GM18505 (cell line): ENCODE measurements at regions not wholly inside any gene's neighbourhood (a gene's known extent, or its start where the extent isn't known, plus 50 kb on each side); places are given as distances from the start of the nearest gene placed in this dataset.
"Not testable (repeated sequence)": the region's sequence is repeated elsewhere in the genome, so short reads cannot be mapped to it uniquely, and the experiment has no call there.

Experiments used
- ATAC-seq: cut with Tn5 transposase; IDR thresholded peaks from one replicate; pipeline ENCODE4 v1.9.1; 2021; ENCODE audit not compliant: unreplicated experiment

DNA sequence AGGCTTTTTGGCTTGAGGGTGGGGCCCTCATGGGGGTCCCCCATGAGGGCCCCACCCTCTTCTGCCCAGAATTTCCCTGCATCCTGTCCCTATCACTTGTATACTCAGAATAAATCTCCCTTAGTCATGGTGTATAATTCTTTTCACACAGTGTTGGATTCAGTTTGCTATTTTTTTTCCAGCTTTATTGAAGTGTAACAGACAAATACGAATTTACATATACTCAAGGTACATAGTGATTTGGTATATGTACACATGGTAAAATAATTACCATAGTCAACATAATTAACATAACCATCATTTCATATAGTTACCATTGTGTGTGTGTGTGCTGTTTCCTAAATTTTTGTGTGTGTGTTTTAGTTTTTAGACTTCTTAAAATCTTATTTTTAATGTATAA, 289.4 kb downstream of the CNTNAP3B start:
- not testable (repeated sequence) for ATAC-seq

DNA sequence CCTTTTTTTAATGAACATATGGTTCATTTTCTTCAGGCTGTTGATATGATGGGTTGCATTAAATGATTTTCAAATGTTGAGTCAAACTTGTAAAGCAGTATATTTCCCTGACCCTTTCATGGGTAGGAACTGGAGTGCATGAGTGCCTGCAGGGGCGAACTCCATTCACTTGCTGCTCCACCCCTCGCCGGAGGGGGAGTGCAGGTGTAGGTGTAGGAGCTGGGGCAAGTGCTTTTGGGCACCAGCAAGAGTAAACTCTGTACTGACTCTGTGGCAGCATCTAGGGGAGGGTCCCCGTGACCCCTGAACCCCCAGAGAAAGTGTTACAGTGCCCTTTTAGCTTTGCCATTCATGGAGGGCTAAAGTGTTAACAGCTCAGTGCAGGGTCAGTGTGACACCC, 290.3 kb downstream of the CNTNAP3B start:
- not testable (repeated sequence) for ATAC-seq

DNA sequence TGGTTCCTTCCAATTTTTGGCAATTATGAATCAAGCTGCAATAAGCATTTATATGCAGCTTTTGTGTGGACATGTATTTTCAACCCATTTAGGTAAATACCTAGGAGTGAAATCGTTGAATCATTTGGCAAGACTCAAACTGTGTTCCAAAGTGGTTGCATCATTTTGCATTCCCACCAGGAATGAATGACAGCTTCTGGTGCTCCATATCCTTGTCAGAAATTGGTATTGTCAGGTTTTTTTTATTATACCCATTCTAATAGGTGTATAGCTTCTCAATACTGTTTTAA, 290.7 kb downstream of the CNTNAP3B start:
- ATAC-seq = not testable (repeated sequence)

DNA sequence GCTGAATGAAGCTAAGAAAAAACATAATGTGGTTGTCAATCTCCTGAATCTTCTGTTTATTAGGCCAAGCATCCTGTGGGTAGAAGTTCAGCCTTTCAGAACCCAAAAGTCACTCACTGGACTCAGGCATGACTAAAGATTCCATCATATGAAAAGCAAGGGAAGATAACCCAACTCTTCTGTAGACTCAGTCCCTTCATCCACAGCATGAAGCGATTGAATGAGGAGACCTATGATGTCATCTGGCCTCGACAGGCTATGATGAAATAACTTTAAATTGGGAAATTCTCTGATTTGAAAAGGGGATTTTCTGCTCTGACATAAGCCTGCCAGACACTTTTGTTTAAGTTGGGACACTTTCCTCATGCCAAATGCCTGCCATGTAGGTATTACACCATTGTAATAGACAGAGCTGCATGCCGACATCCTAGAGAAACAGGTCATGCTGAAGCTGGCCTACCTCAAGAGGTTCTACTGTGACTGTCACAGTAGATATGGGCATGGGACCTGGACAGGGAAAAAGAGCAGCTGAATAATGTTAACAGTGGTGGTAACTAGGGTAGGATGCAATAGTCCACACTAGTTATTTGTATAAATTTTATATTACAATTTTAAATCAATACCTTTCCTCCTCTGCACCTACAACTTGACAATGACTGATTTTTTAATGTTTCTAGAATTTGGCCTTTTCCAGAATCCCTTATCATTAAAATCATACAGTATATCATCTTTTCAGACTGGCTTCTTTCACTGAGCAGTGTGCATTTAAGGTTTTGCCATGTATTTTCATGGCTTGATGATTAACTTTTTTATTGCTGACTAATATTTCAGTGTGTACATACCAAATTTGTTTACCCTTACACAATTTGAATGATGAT, 291.3 kb downstream of the CNTNAP3B start:
- ATAC-seq = not testable (repeated sequence)

DNA sequence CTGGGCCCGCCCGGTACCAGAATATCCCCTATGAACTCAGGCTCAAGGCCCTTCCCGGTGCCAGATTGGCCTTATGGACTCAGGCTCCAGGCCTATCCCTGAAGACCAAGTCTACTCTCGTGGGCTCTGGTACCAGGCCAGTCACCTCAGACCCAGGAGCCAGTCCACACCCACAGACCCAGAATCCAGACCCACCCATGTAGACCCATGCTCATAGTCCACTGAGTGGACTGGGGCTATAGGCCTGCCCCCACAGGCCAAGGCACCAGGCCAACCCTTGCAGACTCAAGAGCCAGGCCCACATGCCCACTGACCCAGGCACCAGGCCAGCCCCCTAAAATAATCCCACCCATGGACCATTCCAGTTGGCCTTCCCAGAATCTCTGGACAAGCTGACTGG, 296.1 kb downstream of the CNTNAP3B start:
- ATAC-seq = not testable (repeated sequence)

DNA sequence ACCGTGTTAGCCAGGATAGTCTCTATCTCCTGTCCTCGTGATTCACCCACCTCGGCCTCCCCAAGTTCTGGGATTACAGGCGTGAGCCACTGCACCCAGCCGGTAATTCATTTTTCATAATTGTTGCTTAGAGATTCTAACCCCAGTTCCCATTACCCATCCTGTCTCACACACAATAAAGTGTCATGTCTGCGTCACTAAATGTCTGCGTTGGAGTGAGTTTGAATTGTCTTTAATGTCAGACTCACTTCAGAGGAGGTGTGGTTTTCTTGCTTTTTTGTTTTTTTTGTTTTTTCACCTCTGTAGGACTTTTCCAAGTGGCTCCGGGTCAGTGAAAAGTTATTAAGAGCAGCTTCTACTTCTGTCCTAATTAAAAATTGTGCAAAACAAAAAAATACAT, 304.5 kb downstream of the CNTNAP3B start:
- ATAC-seq = not testable (repeated sequence)

DNA sequence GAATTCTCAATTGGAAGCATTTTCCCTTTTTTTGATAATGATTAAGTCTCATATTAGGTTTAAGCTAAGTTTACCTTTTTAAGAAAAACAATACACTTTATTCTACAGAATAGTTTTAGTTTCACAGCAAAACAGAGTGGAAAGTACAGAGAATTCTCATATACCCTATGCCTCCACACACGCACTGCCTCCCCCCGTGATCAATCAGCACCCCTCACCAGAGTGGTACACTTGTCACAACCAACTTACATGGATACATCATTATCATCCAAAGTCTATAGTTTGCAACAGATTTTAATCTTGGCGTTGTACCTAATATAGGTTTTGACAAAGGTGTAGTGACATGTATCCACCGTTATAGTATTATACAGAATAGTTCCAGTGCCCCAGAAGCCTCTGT, 326.5 kb downstream of the CNTNAP3B start:
- not testable (repeated sequence) for ATAC-seq

DNA sequence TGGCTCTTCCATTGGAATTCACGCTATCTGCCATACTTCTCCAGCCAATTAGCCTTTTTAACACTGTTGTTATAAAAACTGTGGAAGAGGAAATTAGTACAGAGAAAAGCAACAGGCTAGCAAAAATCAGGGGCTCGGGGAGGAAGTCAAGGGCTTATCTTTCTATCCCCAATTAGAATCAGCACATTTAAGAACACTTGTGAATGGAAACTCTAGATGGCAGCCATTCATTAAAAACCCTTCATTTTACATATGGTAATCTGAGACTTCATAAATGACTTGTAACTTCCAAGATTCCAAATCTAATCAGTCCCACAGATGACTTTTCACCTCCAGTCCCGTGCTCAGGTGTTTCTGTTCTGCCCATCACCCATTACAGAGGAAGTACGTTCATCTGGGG, 330.5 kb downstream of the CNTNAP3B start:
- not testable (repeated sequence) for ATAC-seq

DNA sequence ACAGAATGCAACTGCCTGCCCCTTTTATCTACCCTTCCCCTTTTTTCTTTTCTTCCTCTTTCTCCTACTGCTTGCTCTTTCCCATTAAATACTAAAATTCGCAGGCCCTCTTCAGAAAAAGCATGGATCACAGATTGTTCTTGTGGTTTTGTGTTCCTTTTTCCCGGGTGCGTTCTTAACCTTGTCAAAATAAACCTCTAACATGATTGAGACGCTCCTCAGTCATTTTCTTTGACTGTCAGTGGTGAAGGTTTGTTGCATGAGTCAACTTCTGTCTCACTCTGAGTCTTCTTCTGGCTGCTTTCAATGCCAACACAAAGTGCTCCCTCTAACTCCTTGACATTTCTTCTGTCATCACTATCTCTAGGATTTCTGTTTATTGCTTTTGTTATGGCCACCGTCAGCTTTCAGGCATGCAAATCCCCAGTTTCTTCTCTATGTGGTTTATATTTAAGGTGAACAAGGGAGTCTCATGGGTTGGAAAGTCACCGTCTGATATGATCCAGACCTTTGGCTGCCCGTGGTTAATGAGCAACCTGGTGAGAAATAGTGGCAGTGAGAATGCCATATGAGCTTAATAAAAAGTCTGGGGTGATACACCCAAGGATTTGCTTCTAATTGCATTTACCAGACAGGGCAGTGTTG, 338.4 kb downstream of the CNTNAP3B start:
- ATAC-seq = not testable (repeated sequence)

DNA sequence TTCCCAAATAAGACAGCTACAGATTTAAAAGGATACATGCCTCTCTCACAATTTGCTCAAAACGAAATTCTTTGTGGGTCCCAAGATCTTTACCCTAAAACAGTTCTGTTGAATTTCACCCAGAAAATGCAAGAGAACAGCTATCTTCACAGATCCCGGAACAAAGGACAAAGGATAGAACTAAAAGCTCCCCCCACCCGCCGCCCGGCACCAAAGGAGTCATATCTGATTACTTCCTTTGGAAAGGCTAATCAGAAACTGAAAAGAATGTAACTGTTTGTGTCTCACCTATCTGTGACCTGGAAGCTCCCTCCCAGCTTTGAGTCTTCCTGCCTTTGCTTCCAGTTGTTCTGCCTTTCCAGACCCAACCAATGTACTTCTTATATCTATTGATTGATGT, 339.2 kb downstream of the CNTNAP3B start:
- not testable (repeated sequence) for ATAC-seq

DNA sequence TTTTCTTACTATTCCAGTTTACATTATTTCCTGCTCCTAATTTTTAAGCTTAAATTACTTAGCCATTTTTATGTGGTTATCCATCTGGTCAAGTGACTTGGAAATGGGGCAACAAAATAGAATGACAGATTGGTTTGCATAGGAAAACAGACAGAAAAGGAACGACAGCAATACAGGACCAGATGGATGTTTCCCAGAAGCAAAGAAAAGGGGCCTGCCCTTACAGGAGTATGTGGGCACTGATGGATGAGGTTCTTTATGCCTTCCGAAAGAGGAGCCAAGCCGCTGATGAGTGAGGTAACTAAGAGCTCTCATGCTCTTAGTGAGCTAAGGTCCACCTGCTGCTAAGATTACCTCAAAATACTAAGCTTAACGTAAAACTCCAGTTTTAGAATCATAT, 339.8 kb downstream of the CNTNAP3B start:
- ATAC-seq = not testable (repeated sequence)

DNA sequence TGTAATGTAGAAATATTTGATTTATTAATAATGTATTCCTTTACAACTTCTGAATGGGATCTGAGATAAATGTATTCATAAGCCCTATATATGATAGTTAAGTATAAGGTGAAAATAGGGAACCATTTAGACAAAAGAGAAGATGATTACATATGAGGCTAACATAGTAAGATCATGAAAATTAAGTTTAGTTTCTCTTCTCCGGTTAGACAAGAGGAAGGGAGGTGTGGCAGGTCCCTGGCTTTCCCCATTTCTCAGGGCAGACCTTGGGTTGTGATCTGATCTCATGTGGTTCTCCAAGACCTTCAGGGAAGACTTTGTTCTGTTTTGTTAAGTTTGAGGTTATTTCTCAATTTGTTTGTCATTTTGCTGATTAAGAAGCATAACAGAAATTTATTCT, 341.3 kb downstream of the CNTNAP3B start:
- ATAC-seq = peak; percentile 61

DNA sequence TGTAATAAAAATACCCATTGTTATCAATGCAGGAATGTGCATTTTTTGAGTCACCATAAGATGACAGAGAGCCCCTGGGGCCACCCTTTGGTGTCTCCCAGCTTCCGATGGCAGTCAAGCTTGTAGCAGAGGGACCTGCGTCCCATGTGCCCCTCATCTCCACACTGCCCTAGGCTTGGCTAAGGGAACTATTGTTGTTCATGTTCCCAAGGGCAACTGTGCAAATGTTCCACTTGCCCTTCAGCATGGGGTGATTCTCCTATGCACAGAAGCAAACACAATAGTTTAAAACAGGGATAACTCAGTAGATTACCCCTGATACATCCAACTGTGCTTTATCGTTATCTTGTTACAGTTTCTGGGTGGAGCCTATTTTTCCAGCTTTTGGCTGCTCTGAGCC, 342.0 kb downstream of the CNTNAP3B start:
- not testable (repeated sequence) for ATAC-seq

DNA sequence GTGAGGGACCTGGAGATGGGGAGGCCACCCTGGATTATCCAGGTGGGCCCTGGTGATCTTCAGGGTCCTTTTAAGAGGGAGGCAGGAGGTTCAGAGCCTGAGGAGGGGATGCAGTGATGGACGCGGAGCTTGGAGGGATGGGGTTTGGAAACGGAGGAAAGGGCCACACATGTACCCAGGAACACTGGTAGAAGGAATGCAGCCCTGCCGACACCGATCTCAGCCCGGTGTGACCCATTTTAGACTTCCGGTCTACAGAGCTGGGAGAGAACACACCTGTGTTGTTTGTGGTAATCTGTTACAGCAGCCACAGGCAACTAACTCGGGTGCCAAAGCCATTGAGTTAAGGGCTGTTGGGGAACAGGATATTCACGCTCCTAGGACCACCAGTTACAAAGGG, 345.2 kb downstream of the CNTNAP3B start:
- not testable (repeated sequence) for ATAC-seq

DNA sequence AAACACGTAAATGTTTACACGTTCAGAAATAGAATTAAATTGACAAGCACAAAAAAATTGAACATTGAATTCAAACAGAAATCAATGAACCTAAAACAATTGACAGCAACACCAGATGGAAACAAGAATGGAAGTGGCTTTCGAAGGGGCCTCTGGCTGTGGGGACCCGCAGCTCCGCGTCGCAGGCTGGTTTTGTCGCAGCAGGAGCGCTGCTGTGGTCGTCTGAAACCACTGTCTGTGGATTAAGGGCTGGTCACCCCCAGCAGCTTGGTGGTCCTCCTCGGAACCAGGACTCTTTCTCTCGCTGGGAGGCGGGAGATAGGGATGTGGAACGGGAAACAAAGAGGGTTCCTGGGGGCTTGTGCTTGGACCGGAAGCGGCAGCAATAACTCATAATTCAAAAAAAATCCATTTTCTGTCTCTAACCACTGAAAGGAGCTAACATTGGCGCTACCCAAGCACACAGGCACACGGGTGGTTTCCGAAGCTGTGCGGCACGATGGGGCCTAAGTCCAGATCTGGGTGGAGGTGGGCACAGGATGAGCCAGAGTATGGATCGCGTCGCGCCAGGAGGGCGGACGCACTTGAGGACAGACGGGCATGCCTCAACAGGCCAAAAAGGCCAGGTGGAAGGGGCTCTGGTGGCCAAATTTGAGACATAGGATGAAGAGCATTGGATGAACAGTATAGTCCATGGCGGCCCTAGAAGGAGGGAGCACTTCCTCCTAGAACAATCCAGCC, 346.0 kb downstream of the CNTNAP3B start:
- ATAC-seq = not testable (repeated sequence)

DNA sequence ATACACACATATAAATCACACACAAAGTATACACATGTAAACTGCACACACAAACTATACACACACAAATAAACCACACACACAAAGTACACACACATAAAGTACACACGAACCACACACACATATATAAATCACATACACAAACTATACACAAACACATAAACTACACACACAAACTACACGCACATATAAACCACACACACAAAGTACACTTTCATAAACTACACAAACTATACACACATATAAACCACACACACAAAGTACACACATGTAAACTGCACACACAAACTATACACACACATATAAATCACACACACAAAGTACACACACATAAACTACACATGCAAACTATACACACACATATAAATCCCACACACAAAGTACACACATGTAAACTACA, 347.3 kb downstream of the CNTNAP3B start:
- ATAC-seq = not testable (repeated sequence)

DNA sequence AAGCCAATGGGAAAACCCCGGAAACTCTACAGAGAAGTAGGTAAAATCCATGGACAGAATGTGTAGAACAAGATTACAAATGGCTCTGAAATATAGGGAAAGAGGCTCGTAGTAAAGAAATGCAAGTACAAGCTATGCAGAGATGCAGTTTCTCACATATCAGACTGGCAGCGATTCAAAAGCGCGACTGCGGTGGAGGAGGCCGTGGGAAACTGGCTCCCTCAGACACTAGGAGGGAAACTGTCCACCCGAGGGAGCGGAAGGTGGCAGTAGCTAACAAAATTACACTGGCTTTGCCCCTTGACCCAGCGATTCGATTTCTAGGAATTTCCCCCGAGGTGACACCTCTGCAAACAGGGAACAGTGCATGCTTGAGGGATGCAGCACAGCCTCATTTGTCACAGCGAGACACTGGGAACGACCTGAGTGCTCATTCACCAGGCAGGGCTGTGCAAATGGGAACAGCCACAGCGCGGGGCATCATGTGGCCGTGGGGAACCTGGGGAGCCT, 349.3 kb downstream of the CNTNAP3B start:
- not testable (repeated sequence) for ATAC-seq

DNA sequence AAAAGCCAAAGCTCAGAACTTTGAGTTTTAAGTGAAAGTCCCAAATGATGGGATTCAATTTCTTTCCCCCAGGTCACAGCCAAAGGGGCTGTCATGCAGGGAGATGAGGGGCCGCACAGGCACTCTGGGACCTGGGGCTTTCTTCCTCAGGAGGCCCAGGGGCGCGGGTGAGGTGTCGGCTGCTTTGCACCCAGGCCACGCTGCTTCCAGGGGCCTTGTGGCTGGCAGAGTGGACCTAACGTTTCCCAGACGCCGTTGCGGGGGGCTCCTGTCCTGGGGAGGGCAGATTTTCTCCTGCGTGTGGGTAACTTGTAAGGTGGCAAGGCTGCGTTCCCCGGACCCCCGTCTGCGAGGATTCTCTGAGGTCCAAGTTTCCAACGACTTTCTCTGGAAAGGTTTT, 350.0 kb downstream of the CNTNAP3B start:
- ATAC-seq = not testable (repeated sequence)

DNA sequence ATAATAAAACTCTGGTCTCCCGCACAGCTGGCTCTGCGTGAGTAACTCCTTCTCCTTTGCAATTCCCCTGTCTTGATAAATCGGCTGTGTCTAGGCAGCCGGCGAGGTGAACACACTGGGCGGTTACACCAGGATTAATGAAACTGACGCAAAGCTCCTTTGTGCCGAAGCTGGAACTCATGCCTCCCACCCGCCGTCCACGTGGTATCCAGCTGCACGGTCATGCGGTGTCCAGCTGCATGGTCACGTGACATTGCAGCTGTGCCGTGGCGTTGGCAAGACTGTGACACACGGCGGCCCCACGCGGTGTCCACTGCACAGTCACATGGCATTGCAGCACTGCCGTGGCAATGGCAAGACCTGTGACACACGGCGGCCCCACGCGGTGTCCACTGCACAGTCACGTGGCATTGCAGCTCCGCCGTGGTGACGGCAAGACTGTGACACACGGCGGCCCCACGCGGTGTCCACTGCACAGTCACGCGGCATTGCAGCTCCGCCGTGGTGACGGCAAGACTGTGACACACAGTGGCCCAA, 350.6 kb downstream of the CNTNAP3B start:
- not testable (repeated sequence) for ATAC-seq

DNA sequence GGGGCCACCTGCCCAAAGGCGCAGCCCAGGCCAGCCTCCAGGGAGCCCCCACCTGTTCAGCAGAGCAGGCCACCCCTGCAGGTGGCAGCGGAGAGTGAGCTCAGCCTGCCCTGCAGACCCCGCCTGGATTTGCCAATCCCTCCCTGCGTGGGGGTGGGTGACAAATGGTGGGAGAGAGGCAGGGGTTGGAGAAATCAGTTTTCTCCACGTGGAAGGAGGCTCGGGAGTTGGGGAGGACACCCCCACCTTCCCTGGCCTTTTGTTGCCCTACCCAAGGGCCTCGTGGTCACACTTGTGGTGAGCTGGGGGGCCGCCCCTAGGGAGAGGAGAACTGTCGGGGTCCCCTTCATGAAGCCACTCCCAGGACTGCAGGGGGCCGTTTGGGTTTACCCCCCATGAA, 351.7 kb downstream of the CNTNAP3B start:
- ATAC-seq = not testable (repeated sequence)

DNA sequence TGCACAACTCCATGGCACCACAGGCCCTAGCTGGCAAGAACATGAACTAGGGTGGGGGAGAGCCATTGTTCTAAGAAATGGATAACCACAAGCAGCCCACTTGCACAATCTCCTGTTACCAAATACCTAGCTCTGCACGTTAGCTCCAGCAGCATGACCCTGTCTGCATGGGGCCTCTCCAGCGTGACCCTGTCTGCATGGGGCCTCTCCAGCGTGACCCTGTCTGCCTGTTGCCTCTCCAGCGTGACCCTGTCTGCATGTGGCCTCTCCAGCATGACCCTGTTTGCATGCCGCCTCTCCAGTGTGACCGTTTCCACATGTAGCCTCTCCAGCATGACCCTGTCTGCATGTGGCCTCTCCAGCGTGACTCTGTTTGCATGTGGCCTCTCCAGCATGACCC, 356.7 kb downstream of the CNTNAP3B start:
- not testable (repeated sequence) for ATAC-seq
